Colonic mucosa (tissue), 4 donors: ENCODE measurements at regions not wholly inside any gene's neighbourhood (a gene's known extent, or its start where the extent isn't known, plus 50 kb on each side); places are given as distances from the start of the nearest gene placed in this dataset.

Source experiments
- DNase-seq: peaks from one replicate; pipeline ENCODE4 v3.0.0-alpha.2; 2020
- H3K27ac ChIP-seq: fragments of 200-600 bp; one replicate; pipeline ENCODE4 v1.8.0; 2021
- H3K27me3 ChIP-seq: fragments of 200-600 bp; one replicate; pipeline ENCODE4 v1.8.0; 2021
- H3K36me3 ChIP-seq: fragments of 200-600 bp; one replicate; pipeline ENCODE4 v1.8.0; 2021
- H3K4me1 ChIP-seq: fragments of 200-600 bp; one replicate; pipeline ENCODE4 v1.8.0; 2021; ENCODE audit warnings: mild to moderate bottlenecking
- H3K4me3 ChIP-seq: fragments of 200-600 bp; one replicate; pipeline ENCODE4 v1.8.0; 2021
- H3K9ac ChIP-seq, 2 donors: one replicate each; pipeline ENCODE4 v1.7.0; 2013; ENCODE audit warnings: control low read depth in 2 of 2, low read depth in 2 of 2, low read length in 2 of 2
- H3K9me3 ChIP-seq: fragments of 200-600 bp; one replicate; pipeline ENCODE4 v1.8.0; 2021
- CTCF ChIP-seq: fragments of 200-600 bp; IDR thresholded peaks from one replicate; pipeline ENCODE4 v1.8.0; 2022; ENCODE audit warnings: antibody characterized with exemption, mild to moderate bottlenecking
- intact Hi-C: fragments of 100-400 bp; cut with DNase I; formaldehyde crosslinking; loops from one replicate; pipeline ENCODE4 v1.14.1; 2022
- donor health status: healthy.
- donor health status: DM: no; HTN: no; CAD: no.
- donor health status: DM: no; HTN: no; CAD: no.

GRCh38 chr9:117561761-117562160, 142.4 kb upstream of the TLR4 start:
- intact Hi-C loops: no loop called here
- no peaks in the 10 kb centered on the region for H3K27me3 ChIP-seq
- H3K4me3 ChIP-seq: no peak overlapping the region
- H3K9me3 ChIP-seq: no peaks in the 10 kb centered on the region
- no peak overlapping the region for H3K9ac ChIP-seq
- no peak for TF ChIP-seq CTCF
- no peak for DNase-seq
- H3K4me1 ChIP-seq: no peaks in the 10 kb centered on the region
- H3K36me3 ChIP-seq: no peaks in the 10 kb centered on the region
- H3K27ac ChIP-seq: no peak overlapping the region

- Histone ChIP-seq H3K4me3 (no peak overlapping the region), H3K27me3 (no peaks in the 10 kb centered on the region)
- intact Hi-C loops: loop anchor here (5.0 kb wide), 1 partner anchor 69 kb away; no protein-coding TSS in a partner anchor
Measured at GRCh38 chr9:117555964-117556629, 141.2 kb upstream of the ASTN2 start.

GRCh38 chr9:117552811-117553210, 138.0 kb upstream of the ASTN2 start:
- no peaks in the 10 kb centered on the region for H3K9me3 ChIP-seq
- H3K9ac ChIP-seq: no peak overlapping the region
- H3K27ac ChIP-seq: no peak overlapping the region
- no peaks in the 10 kb centered on the region for H3K4me1 ChIP-seq
- no peak for DNase-seq
- no peak for TF ChIP-seq CTCF
- no peaks in the 10 kb centered on the region for H3K27me3 ChIP-seq
- no peak overlapping the region for H3K4me3 ChIP-seq
- H3K36me3 ChIP-seq: no peaks in the 10 kb centered on the region
- intact Hi-C loops: no loop called here

More at GRCh38 chr9:117555964-117556629, 141.2 kb upstream of the ASTN2 start:
- no peak overlapping the region for H3K9ac ChIP-seq
- H3K9me3 ChIP-seq: no peaks in the 10 kb centered on the region
- H3K36me3 ChIP-seq: no peaks in the 10 kb centered on the region
- H3K27ac ChIP-seq: no peak overlapping the region
- peak; percentile 75 for DNase-seq
- no peaks in the 10 kb centered on the region for H3K4me1 ChIP-seq
- peak; percentile 51 for TF ChIP-seq CTCF

GRCh38 chr9:117551171-117551570, 136.3 kb upstream of the ASTN2 start:
- H3K36me3 ChIP-seq: no peaks in the 10 kb centered on the region
- TF ChIP-seq CTCF: no peak
- no peaks in the 10 kb centered on the region for H3K4me1 ChIP-seq
- H3K27me3 ChIP-seq: no peaks in the 10 kb centered on the region
- no peak overlapping the region for H3K4me3 ChIP-seq
- intact Hi-C loops: no loop called here
- H3K9me3 ChIP-seq: no peaks in the 10 kb centered on the region
- H3K9ac ChIP-seq: no peak overlapping the region
- DNase-seq: no peak
- H3K27ac ChIP-seq: no peak overlapping the region

- Histone ChIP-seq H3K4me1 (no peaks in the 10 kb centered on the region), H3K27ac (no peak overlapping the region), H3K9me3 (no peaks in the 10 kb centered on the region), H3K9ac (no peak overlapping the region), H3K4me3 (no peak overlapping the region), H3K27me3 (no peaks in the 10 kb centered on the region), H3K36me3 (no peaks in the 10 kb centered on the region)
- no peak for DNase-seq
- TF ChIP-seq CTCF: no peak
- intact Hi-C loops: no loop called here
Measured at GRCh38 chr9:117549444-117549843, 134.6 kb upstream of the ASTN2 start.
